ENCODE measurements at regions not wholly inside any gene's neighbourhood (a gene's known extent, or its start where the extent isn't known, plus 50 kb on each side); places are given as distances from the start of the nearest gene placed in this dataset.

DNA sequence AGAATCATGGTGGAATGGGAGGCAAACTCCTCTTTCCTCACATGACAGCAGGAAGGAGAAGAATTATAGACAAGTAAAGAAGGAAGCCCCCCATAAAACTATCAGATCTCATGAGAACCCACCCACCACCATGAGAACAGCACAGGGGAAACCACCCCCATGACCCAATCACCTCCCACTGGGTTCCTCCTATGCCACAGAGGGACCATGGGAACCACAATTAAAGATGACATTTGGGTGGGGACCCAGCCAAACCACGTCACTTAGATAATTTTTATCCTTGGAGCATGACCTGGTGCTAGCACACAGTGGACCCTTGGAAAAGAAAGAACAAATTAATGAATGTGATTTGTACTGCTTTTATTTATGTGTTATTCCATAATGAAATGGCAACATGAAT lies 188.6 kb upstream of the NCKAP5 start:
- DNase-seq (ENCODE audit: low read depth), result no peak
- TF ChIP-seq, protein P1, sequence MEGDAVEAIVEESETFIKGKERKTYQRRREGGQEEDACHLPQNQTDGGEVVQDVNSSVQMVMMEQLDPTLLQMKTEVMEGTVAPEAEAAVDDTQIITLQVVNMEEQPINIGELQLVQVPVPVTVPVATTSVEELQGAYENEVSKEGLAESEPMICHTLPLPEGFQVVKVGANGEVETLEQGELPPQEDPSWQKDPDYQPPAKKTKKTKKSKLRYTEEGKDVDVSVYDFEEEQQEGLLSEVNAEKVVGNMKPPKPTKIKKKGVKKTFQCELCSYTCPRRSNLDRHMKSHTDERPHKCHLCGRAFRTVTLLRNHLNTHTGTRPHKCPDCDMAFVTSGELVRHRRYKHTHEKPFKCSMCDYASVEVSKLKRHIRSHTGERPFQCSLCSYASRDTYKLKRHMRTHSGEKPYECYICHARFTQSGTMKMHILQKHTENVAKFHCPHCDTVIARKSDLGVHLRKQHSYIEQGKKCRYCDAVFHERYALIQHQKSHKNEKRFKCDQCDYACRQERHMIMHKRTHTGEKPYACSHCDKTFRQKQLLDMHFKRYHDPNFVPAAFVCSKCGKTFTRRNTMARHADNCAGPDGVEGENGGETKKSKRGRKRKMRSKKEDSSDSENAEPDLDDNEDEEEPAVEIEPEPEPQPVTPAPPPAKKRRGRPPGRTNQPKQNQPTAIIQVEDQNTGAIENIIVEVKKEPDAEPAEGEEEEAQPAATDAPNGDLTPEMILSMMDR (conservative IDR thresholded peaks at IDR 0.05; ENCODE audit: low read depth, low read length), result no peak

DNA sequence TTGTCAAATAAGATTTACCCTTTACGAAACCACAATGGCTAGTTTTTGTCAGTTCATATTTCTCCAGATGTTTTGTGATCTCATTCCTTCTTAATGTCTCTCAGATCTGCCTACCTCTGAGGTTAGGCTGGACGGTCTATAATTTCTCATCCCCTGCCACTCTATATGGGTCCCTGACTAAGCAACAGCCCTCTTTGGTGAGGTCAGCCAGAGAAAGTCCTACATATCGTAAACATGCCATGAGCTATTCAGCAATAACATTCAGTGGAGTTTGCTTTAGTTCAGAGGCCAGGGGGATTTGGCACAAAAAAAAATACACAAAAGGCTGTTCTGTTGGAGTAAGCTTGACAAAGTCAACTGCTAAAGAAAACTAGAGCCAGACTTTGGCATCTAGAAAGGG lies 192.1 kb upstream of the NCKAP5 start:
- TF ChIP-seq, protein P1 (conservative IDR thresholded peaks at IDR 0.05; ENCODE audit: low read depth, low read length), result no peak
- peak; percentile 88 for DNase-seq (ENCODE audit: low read depth)

More for the DNA sequence above, 188.6 kb upstream of the NCKAP5 start:
- no peak overlapping the region for H3K4me3 ChIP-seq (ENCODE audit: low read depth, low read length)

DNA sequence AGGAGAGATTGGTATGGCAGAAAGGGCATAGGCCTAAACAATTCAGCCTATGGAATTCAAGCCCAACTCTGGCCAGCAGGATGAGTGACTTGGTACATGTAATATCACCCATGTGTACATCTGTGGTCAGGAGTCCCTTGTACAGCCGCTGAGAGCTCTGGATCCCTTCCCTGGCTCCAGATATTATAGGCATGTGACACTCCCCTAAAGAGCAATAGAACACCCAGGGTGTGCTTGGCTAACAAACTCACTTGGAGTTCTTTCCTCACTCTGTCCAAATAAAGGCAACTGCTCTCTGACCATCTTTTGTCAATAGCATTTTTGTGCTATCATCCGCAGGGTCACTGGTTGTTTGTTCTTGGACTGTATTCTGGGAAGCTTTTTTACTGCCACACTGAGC lies 197.4 kb upstream of the NCKAP5 start:
- no peak overlapping the region for H3K4me3 ChIP-seq (ENCODE audit: low read depth, low read length)
- TF ChIP-seq, protein P1 (conservative IDR thresholded peaks at IDR 0.05; ENCODE audit: low read depth, low read length), result no peak
- peak; percentile 93 for DNase-seq (ENCODE audit: low read depth)

More for the DNA sequence above, 192.1 kb upstream of the NCKAP5 start:
- H3K4me3 ChIP-seq (ENCODE audit: low read depth, low read length), result no peak overlapping the region

DNA sequence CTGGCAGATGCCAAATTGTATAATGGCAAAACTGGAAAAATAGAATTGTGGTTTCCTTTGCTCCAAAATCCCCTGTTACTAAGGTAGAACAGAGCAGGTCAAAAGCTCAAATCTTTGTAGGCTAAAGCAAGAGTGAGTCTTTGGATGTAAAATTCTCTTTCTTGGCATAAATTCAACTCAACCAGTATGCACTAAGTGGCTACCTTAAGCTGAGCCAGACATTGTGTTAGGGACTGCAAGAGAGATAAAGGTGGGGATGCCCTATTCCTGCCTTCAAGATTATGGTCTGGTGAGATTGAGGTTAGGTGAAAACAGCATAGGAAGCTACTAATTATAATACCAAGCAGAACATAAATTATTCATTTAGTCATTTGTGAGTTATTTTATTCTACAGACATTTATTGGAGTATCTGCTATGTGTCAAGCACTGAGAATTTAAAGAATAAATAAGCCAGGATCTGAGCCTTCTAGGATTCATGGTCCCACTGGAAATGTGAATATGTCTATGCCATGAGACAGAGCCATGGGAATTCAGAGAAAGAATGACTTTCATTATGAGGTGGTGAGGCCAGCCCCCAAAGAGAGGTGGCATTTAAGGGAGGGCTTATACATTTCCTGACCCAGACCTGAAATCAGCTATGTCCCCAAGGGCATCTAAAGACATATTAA lies 198.0 kb upstream of the NCKAP5 start:
- TF ChIP-seq, protein P1 (conservative IDR thresholded peaks at IDR 0.05; ENCODE audit: low read depth, low read length), result no peak
- no peak overlapping the region for H3K4me3 ChIP-seq (ENCODE audit: low read depth, low read length)
- DNase-seq (ENCODE audit: low read depth), result peak; percentile 35

DNA sequence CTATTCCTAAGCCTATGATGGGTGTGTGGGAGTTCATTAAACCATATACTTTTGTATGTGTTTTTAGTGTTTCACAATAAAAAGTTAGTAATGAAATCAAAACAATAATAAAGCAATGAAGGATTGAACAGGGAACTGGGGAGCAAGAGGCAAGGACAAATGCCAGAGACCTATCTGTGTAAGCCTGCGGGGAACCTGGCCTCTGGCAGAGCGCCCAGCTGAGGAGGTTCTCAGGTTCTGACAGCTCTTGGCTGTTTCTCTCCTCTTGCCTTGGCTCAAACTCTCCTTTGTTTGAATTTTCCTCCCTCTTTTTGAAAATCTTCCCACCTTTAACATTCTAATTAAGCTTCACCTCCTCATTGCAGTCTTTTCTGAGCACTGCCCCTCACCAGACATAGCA lies 200.0 kb upstream of the NCKAP5 start:
- peak; percentile 86 for DNase-seq (ENCODE audit: low read depth)

DNA sequence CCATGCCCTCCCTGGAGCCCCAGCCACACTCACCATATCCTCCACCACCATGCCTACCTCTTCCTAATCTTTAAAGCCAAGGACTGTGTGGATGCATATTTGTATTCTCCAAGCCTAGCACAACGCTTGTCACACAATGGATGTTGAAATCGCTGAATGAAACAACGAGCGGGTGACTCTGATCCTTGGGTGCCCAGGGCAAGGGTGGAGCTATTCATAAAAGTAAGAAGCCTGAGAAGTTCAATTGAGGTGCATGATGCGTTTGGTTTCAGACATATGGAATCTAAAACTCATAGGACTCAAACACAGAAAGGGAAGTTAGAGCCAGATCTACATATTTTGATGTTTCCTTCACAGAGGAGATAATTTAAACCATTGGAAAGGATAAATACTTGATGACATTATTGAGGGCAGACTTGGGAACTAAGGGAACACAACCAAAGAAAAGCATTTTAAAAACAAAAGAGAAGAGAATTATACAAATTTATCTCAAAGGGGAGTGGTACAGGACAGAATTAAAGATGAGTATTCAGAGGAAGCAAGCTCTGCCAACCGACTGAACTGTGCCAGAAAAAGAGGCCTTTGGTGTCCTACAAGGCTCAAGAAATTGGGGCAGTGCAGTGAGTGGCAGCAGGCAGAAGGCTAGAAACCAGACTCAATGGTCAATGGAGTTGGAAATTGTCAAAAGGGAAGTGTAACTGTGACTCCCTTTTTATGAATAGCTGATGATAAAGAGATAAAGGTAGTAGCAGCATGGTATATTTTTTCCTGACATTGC lies 200.6 kb upstream of the NCKAP5 start:
- H3K4me3 ChIP-seq (ENCODE audit: low read depth, low read length), result no peak overlapping the region
- DNase-seq (ENCODE audit: low read depth), result no peak
- TF ChIP-seq, protein P1 (conservative IDR thresholded peaks at IDR 0.05; ENCODE audit: low read depth, low read length), result no peak

More for the DNA sequence above, 200.0 kb upstream of the NCKAP5 start:
- TF ChIP-seq, protein P1 (conservative IDR thresholded peaks at IDR 0.05; ENCODE audit: low read depth, low read length), result no peak
- H3K4me3 ChIP-seq (ENCODE audit: low read depth, low read length), result no peak overlapping the region
